NCI-H2107 (cell line): ENCODE measurements at regions not wholly inside any gene's neighbourhood (a gene's known extent, or its start where the extent isn't known, plus 50 kb on each side); places are given as distances from the start of the nearest gene placed in this dataset.
"Not testable (repeated sequence)": the region's sequence is repeated elsewhere in the genome, so short reads cannot be mapped to it uniquely, and the experiment has no call there.

Source experiments
- DNase-seq: peaks from one replicate; lab custom pipeline; 2025; lab: John Stamatoyannopoulos, UW

- no peak for DNase-seq
These were observed 198.3 kb downstream of the OTOL1 start for GRCh38 chr3:161694682-161695564.

GRCh38 chr3:161695811-161696210, 199.2 kb downstream of the OTOL1 start:
- DNase-seq: no peak

- no peak for DNase-seq
These were observed 204.4 kb downstream of the OTOL1 start for GRCh38 chr3:161700998-161701397.

GRCh38 chr3:161707253-161707652, 210.6 kb downstream of the OTOL1 start:
- not testable (repeated sequence) for DNase-seq

- no peak for DNase-seq
These were observed 217.1 kb downstream of the OTOL1 start for GRCh38 chr3:161713731-161714130.

GRCh38 chr3:161731968-161732367, 235.4 kb downstream of the OTOL1 start:
- DNase-seq: no peak

- DNase-seq: no peak
These were observed 240.6 kb downstream of the OTOL1 start for GRCh38 chr3:161737171-161737570.

- DNase-seq: no peak
These were observed 243.8 kb downstream of the OTOL1 start for GRCh38 chr3:161740421-161740820.

GRCh38 chr3:161744366-161744765, 247.8 kb downstream of the OTOL1 start:
- DNase-seq: no peak

GRCh38 chr3:161745741-161746140, 249.1 kb downstream of the OTOL1 start:
- no peak for DNase-seq

GRCh38 chr3:161748049-161748448, 251.4 kb downstream of the OTOL1 start:
- DNase-seq: no peak

GRCh38 chr3:161754420-161755053, 257.9 kb downstream of the OTOL1 start:
- DNase-seq: no peak

GRCh38 chr3:161759444-161759843, 262.8 kb downstream of the OTOL1 start:
- DNase-seq: no peak

- no peak for DNase-seq
These were observed 269.7 kb downstream of the OTOL1 start for GRCh38 chr3:161766331-161766730.

GRCh38 chr3:161770484-161771386, 274.1 kb downstream of the OTOL1 start:
- DNase-seq: no peak

GRCh38 chr3:161781381-161781780, 284.8 kb downstream of the OTOL1 start:
- no peak for DNase-seq

GRCh38 chr3:161793194-161793930, 296.8 kb downstream of the OTOL1 start:
- no peak for DNase-seq

- no peak for DNase-seq
These were observed 297.9 kb downstream of the OTOL1 start for GRCh38 chr3:161794551-161794950.

- no peak for DNase-seq
These were observed 299.7 kb downstream of the OTOL1 start for GRCh38 chr3:161796312-161796711.

- no peak for DNase-seq
These were observed 300.2 kb downstream of the OTOL1 start for GRCh38 chr3:161796780-161797179.

- no peak for DNase-seq
These were observed 301.4 kb downstream of the OTOL1 start for GRCh38 chr3:161798016-161798415.
